RWPE1 (cell line): ENCODE measurements at regions not wholly inside any gene's neighbourhood (a gene's known extent, or its start where the extent isn't known, plus 50 kb on each side); places are given as distances from the start of the nearest gene placed in this dataset.

Experiments
- CTCF ChIA-PET: fragments of 350-600 bp; sonication (Branson Sonifier 250); formaldehyde crosslinking; extraction: SDS; loops from one replicate; lab custom pipeline; 2021; lab: Yijun Ruan, JAX
- POLR2A ChIA-PET: fragments of 400-600 bp; formaldehyde crosslinking; extraction: SDS; loops from one replicate; lab custom pipeline; 2020; ENCODE audit warnings: antibody characterized with exemption; ENCODE audit not compliant: low non-redundant PET; lab: Yijun Ruan, JAX
- DNase-seq: peaks from one replicate; pipeline ENCODE4 v3.0.0; 2012; ENCODE audit warnings: low spot score
- H3K27ac ChIP-seq: fragments of 450-650 bp; 2 replicates; pipeline ENCODE4 v1.5.1; 2017
- CTCF ChIP-seq: fragments of 450-650 bp; conservative IDR thresholded peaks from 2 replicates; pipeline ENCODE4 v1.5.1; 2017; ENCODE audit warnings: low read depth, mild to moderate bottlenecking

GRCh38 chr3:80068459-80068858, 300.7 kb upstream of the ROBO1 start:
- no peak overlapping the region for H3K27ac ChIP-seq
- CTCF ChIA-PET: no interaction called here
- TF ChIP-seq CTCF: no peak
- POLR2A ChIA-PET: no interaction called here
- DNase-seq: no peak

- no peak for TF ChIP-seq CTCF
- DNase-seq: no peak
- ChIA-PET POLR2A (no interaction called here), CTCF (no interaction called here)
- no peak overlapping the region for H3K27ac ChIP-seq
Observed at GRCh38 chr3:80063535-80063934, 295.7 kb upstream of the ROBO1 start.

- ChIA-PET CTCF (no interaction called here), POLR2A (no interaction called here)
Observed at GRCh38 chr3:80060664-80061063, 292.9 kb upstream of the ROBO1 start.

GRCh38 chr3:80055306-80055705, 287.5 kb upstream of the ROBO1 start:
- no peak for TF ChIP-seq CTCF
- H3K27ac ChIP-seq: no peak overlapping the region
- DNase-seq: no peak
- ChIA-PET POLR2A (no interaction called here), CTCF (no interaction called here)

More at GRCh38 chr3:80060664-80061063, 292.9 kb upstream of the ROBO1 start:
- no peak overlapping the region for H3K27ac ChIP-seq
- no peak for TF ChIP-seq CTCF
- DNase-seq: no peak

GRCh38 chr3:80052271-80052670, 284.5 kb upstream of the ROBO1 start:
- no peak for DNase-seq
- ChIA-PET CTCF (no interaction called here), POLR2A (no interaction called here)
- H3K27ac ChIP-seq: no peak overlapping the region
- no peak for TF ChIP-seq CTCF

GRCh38 chr3:80051602-80051962, 283.8 kb upstream of the ROBO1 start:
- no peak for TF ChIP-seq CTCF
- ChIA-PET POLR2A (no interaction called here), CTCF (no interaction called here)
- H3K27ac ChIP-seq: no peak overlapping the region
- no peak for DNase-seq
